HCT116 (cell line): ENCODE measurements at regions not wholly inside any gene's neighbourhood (a gene's known extent, or its start where the extent isn't known, plus 50 kb on each side); places are given as distances from the start of the nearest gene placed in this dataset.

Experiments
- ATAC-seq: fragments of 200-7000 bp; cut with Tn5 transposase; 2 replicates; pipeline ENCODE4 v1.9.1; 2020; ENCODE audit warnings: mild to moderate bottlenecking, moderate library complexity
- BruUV-seq: library from RNA; stranded (reverse); fragments of 400-500 nt; replicated peaks from 2 replicates; lab custom pipeline; 2021; lab: Mats Ljungman, UMichigan
- CTCF ChIA-PET: fragments of 300-600 bp; sonication (Branson Sonifier 250); formaldehyde crosslinking; loops from one replicate; lab custom pipeline; 2021; ENCODE audit warnings: antibody characterized with exemption; lab: Charles Lee
- POLR2A ChIA-PET: fragments of 300-600, 350-600 bp; sonication (Branson Sonifier 250); formaldehyde crosslinking; loops from one replicate; lab custom pipeline; 2021; ENCODE audit warnings: antibody characterized with exemption; lab: Charles Lee
- RAD21 ChIA-PET, 2 experiments: fragments of 300-600 bp; sonication (Branson Sonifier 250); formaldehyde crosslinking; loops; one replicate each; lab custom pipeline; 2023; ENCODE audit warnings: low total read pairs in 2 of 2; ENCODE audit not compliant: uncharacterized antibody in 2 of 2, unreplicated experiment in 2 of 2, low non-redundant PET in 1 of 2; lab: Charles Lee
- DNase-seq: peaks from one replicate; pipeline ENCODE4 v3.0.0-alpha.2; 2010; ENCODE audit warnings: low read depth, low spot score
- H2AFZ ChIP-seq: fragments of 200-600 bp; shearing (Covaris generic), sonication (generic); 2 replicates; pipeline ENCODE4 v1.6.1; 2017; ENCODE audit warnings: low read depth, mixed run types, mixed read lengths, antibody characterized with exemption, low read length; ENCODE audit not compliant: poor library complexity, severe bottlenecking
- H3K27ac ChIP-seq: 2 replicates; pipeline ENCODE4 v1.5.1; 2012; ENCODE audit warnings: low read depth, low read length
- H3K27me3 ChIP-seq: fragments of 200-600 bp; sonication (generic); 2 replicates; pipeline ENCODE4 v1.6.1; 2016; ENCODE audit warnings: mixed run types, low read length, mixed read lengths; ENCODE audit not compliant: insufficient read depth
- H3K36me3 ChIP-seq, 2 experiments: fragments of 200-500 bp in 1 of 2; fragments of 200-600 bp in 1 of 2; sonication (Bioruptor generic) in 1 of 2; sonication (generic) in 1 of 2; 2 replicates each; pipeline versions ENCODE4 v1.5.1 to v1.6.1; 2014 to 2016; ENCODE audit warnings: low read length in 2 of 2, inconsistent platforms in 1 of 2, mixed read lengths in 1 of 2, mixed run types in 1 of 2; ENCODE audit not compliant: insufficient read depth in 2 of 2, control insufficient read depth in 1 of 2
- H3K4me1 ChIP-seq, 2 experiments: fragments of 200-600 bp in 1 of 2; sonication (generic) in 1 of 2; 2 replicates each; pipeline versions ENCODE4 v1.5.1 to v1.6.1; 2012 to 2017; ENCODE audit warnings: low read length in 2 of 2, inconsistent platforms in 1 of 2, mild to moderate bottlenecking in 1 of 2, mixed read lengths in 1 of 2, mixed run types in 1 of 2, moderate library complexity in 1 of 2; ENCODE audit not compliant: insufficient read depth in 2 of 2, control insufficient read depth in 1 of 2
- H3K4me2 ChIP-seq: fragments of 200-600 bp; sonication (generic); 2 replicates; pipeline ENCODE4 v1.6.1; 2017; ENCODE audit warnings: mixed run types, low read length, mixed read lengths
- H3K4me3 ChIP-seq, 2 experiments: fragments of 200-600 bp in 1 of 2; sonication (generic) in 1 of 2; replicated peaks in 1 of 2; 2 replicates each; pipeline ENCODE4 v1.5.1; 2011 to 2016; ENCODE audit warnings: low read length in 2 of 2, control low read depth in 1 of 2, low read depth in 1 of 2, mild to moderate bottlenecking in 1 of 2, mixed read lengths in 1 of 2, mixed run types in 1 of 2
- H3K79me2 ChIP-seq: fragments of 200-600 bp; sonication (generic); 2 replicates; pipeline ENCODE4 v1.6.1; 2017; ENCODE audit warnings: mild to moderate bottlenecking, mixed run types, low read length, moderate library complexity, mixed read lengths; ENCODE audit not compliant: insufficient read depth
- H3K9ac ChIP-seq: fragments of 200-600 bp; sonication (generic); 2 replicates; pipeline ENCODE4 v1.6.1; 2016; ENCODE audit warnings: low read length, mixed read lengths
- H3K9me2 ChIP-seq: fragments of 200-600 bp; sonication (generic), shearing (Covaris generic); 2 replicates; pipeline ENCODE4 v1.6.1; 2017; ENCODE audit warnings: mixed run types, mild to moderate bottlenecking, moderate library complexity; ENCODE audit not compliant: insufficient read depth
- H3K9me3 ChIP-seq, 2 experiments: fragments of 200-500 bp in 1 of 2; fragments of 200-600 bp in 1 of 2; sonication (Bioruptor generic) in 1 of 2; sonication (generic) in 1 of 2; 2 replicates each; pipeline ENCODE4 v1.6.1; 2014 to 2017; ENCODE audit warnings: low read length in 2 of 2, mixed read lengths in 2 of 2, inconsistent platforms in 1 of 2, low read depth in 1 of 2, mild to moderate bottlenecking in 1 of 2, mixed run types in 1 of 2, moderate library complexity in 1 of 2; ENCODE audit not compliant: control insufficient read depth in 1 of 2, insufficient read depth in 1 of 2
- H4K20me1 ChIP-seq: fragments of 200-600 bp; sonication (generic), shearing (Covaris generic); 2 replicates; pipeline ENCODE4 v1.6.1; 2017; ENCODE audit warnings: mixed run types, mild to moderate bottlenecking, moderate library complexity; ENCODE audit not compliant: insufficient read depth
- CEBPB ChIP-seq: IDR thresholded peaks from 2 replicates; pipeline ENCODE4 v1.6.1; 2012; ENCODE audit warnings: low read depth
- EGR1 ChIP-seq: IDR thresholded peaks from 2 replicates; pipeline ENCODE4 v1.6.1; 2012; ENCODE audit warnings: low read depth
- ELF1 ChIP-seq: IDR thresholded peaks from 2 replicates; pipeline ENCODE4 v1.6.1; 2012; ENCODE audit warnings: low read depth, borderline replicate concordance
- EZH2 ChIP-seq: fragments of 200-600 bp; sonication (generic); IDR thresholded peaks from 2 replicates; pipeline ENCODE4 v1.6.1; 2017; ENCODE audit warnings: antibody characterized with exemption, mixed run types
- EZH2phosphoT487 ChIP-seq: fragments of 200-600 bp; IDR thresholded peaks from 2 replicates; pipeline ENCODE4 v1.6.1; 2018; ENCODE audit warnings: antibody characterized with exemption, borderline replicate concordance
- JUND ChIP-seq: IDR thresholded peaks from 2 replicates; pipeline ENCODE4 v1.6.1; 2012
- POLR2A ChIP-seq: IDR thresholded peaks from 2 replicates; pipeline ENCODE4 v1.7.0; 2011; ENCODE audit warnings: borderline replicate concordance; ENCODE audit not compliant: insufficient read depth, insufficient read length; ENCODE audit errors: extremely low read depth
- POLR2AphosphoS5 ChIP-seq: IDR thresholded peaks from 2 replicates; pipeline ENCODE4 v1.6.1; 2011; ENCODE audit warnings: mild to moderate bottlenecking, low read depth, low read length, moderate library complexity
- RAD21 ChIP-seq: IDR thresholded peaks from 2 replicates; pipeline ENCODE4 v1.6.1; 2012; ENCODE audit warnings: low read depth, mild to moderate bottlenecking
- SIN3A ChIP-seq: IDR thresholded peaks from 2 replicates; pipeline ENCODE4 v1.6.1; 2012; ENCODE audit warnings: low read depth
- SP1 ChIP-seq: IDR thresholded peaks from 2 replicates; pipeline ENCODE4 v1.6.1; 2012; ENCODE audit warnings: low read depth
- SRF ChIP-seq: IDR thresholded peaks from 2 replicates; pipeline ENCODE4 v1.6.1; 2012; ENCODE audit warnings: low read depth
- TCF7L2 ChIP-seq: IDR thresholded peaks from 2 replicates; pipeline ENCODE4 v1.7.0; 2011; ENCODE audit warnings: borderline replicate concordance, inconsistent platforms; ENCODE audit not compliant: insufficient read depth, insufficient read length; ENCODE audit errors: extremely low read depth
- YY1 ChIP-seq: IDR thresholded peaks from 2 replicates; pipeline ENCODE4 v1.6.1; 2011; ENCODE audit warnings: low read length, low read depth, moderate library complexity, mild to moderate bottlenecking; ENCODE audit not compliant: insufficient replicate concordance; ENCODE audit errors: extremely low read depth
- ZFX ChIP-seq: fragments of 450-650 bp; IDR thresholded peaks from 2 replicates; pipeline ENCODE4 v1.6.1; 2017
- ZNF274 ChIP-seq: fragments of 200-500 bp; sonication (Bioruptor generic); IDR thresholded peaks from 2 replicates; pipeline ENCODE4 v1.6.1; 2014; ENCODE audit warnings: mild to moderate bottlenecking, low read depth, low read length, inconsistent platforms
- intact Hi-C: fragments of 100-400 bp; cut with micrococcal nuclease; formaldehyde crosslinking; loops from 2 replicates; pipeline ENCODE4 v1.10.0; 2022
- TF ChIP-seq, protein P1 (sequence below): IDR thresholded peaks from 2 replicates; pipeline ENCODE4 v1.6.1; 2012
- TF ChIP-seq, protein P2 (sequence below): IDR thresholded peaks from 2 replicates; pipeline ENCODE4 v1.6.1; 2011; ENCODE audit warnings: mild to moderate bottlenecking, low read length, moderate library complexity; ENCODE audit not compliant: insufficient replicate concordance; ENCODE audit errors: extremely low read depth
- TF ChIP-seq, protein P3 (sequence below), 3 experiments: fragments of 200-600 bp in 1 of 3; sonication (generic) in 1 of 3; IDR thresholded peaks in 2 of 3; conservative IDR thresholded peaks in 1 of 3; 2 replicates each; pipeline ENCODE4 v1.5.1; 2012 to 2017; ENCODE audit warnings: low read depth in 2 of 3, low read length in 2 of 3, antibody characterized with exemption in 1 of 3, borderline replicate concordance in 1 of 3, control low read depth in 1 of 3, mild to moderate bottlenecking in 1 of 3, mixed read lengths in 1 of 3, mixed run types in 1 of 3, moderate library complexity in 1 of 3; ENCODE audit not compliant: insufficient read depth in 1 of 3
- TF ChIP-seq, protein P4 (sequence below): IDR thresholded peaks from 2 replicates; pipeline ENCODE4 v1.6.1; 2012

DNA sequence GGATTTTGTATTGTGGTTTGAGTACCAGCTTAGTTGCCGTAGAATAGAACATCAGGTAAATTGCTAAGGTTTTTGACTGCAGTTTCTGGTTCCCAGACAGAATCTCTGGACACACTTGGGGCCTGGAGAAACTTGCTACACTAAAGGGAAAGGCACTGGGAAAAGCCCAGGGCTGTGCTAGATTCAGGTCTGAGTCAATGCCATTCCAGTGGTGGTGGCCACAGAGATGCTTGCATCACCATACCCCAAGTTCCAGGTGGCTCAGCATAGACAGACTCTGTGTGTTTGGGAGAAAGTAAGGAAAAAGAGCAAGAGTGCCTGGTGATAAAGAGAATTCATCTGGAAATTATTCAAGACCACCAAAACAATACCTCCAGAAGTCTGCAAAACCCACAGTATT, 120.6 kb downstream of the HMHB1 start:
- H3K4me3 ChIP-seq = no peak overlapping the region
- no peaks in the 10 kb centered on the region for H3K79me2 ChIP-seq
- H3K9me2 ChIP-seq = no peaks in the 10 kb centered on the region
- no peaks in the 10 kb centered on the region for H3K9me3 ChIP-seq
- no peak overlapping the region for H3K9ac ChIP-seq
- intact Hi-C loops = no loop called here
- TF ChIP-seq, protein P1, sequence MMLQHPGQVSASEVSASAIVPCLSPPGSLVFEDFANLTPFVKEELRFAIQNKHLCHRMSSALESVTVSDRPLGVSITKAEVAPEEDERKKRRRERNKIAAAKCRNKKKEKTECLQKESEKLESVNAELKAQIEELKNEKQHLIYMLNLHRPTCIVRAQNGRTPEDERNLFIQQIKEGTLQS = no peak
- no peak for TF ChIP-seq TCF7L2
- TF ChIP-seq ZFX = no peak
- TF ChIP-seq SP1 = no peak
- TF ChIP-seq EZH2phosphoT487 = no peak
- TF ChIP-seq EZH2 = no peak
- TF ChIP-seq JUND = no peak
- no peak for TF ChIP-seq CEBPB
- no peak for TF ChIP-seq YY1
- TF ChIP-seq, protein P2, sequence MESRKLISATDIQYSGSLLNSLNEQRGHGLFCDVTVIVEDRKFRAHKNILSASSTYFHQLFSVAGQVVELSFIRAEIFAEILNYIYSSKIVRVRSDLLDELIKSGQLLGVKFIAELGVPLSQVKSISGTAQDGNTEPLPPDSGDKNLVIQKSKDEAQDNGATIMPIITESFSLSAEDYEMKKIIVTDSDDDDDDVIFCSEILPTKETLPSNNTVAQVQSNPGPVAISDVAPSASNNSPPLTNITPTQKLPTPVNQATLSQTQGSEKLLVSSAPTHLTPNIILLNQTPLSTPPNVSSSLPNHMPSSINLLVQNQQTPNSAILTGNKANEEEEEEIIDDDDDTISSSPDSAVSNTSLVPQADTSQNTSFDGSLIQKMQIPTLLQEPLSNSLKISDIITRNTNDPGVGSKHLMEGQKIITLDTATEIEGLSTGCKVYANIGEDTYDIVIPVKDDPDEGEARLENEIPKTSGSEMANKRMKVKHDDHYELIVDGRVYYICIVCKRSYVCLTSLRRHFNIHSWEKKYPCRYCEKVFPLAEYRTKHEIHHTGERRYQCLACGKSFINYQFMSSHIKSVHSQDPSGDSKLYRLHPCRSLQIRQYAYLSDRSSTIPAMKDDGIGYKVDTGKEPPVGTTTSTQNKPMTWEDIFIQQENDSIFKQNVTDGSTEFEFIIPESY = no peak
- no peak for TF ChIP-seq EGR1
- TF ChIP-seq, protein P3, sequence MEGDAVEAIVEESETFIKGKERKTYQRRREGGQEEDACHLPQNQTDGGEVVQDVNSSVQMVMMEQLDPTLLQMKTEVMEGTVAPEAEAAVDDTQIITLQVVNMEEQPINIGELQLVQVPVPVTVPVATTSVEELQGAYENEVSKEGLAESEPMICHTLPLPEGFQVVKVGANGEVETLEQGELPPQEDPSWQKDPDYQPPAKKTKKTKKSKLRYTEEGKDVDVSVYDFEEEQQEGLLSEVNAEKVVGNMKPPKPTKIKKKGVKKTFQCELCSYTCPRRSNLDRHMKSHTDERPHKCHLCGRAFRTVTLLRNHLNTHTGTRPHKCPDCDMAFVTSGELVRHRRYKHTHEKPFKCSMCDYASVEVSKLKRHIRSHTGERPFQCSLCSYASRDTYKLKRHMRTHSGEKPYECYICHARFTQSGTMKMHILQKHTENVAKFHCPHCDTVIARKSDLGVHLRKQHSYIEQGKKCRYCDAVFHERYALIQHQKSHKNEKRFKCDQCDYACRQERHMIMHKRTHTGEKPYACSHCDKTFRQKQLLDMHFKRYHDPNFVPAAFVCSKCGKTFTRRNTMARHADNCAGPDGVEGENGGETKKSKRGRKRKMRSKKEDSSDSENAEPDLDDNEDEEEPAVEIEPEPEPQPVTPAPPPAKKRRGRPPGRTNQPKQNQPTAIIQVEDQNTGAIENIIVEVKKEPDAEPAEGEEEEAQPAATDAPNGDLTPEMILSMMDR (IDR thresholded peaks at IDR 0.05 in 2 of 3, conservative IDR thresholded peaks at IDR 0.05 in 1 of 3; ENCODE audit: borderline replicate concordance in 1 of 3, insufficient read depth in 1 of 3, low read depth in 2 of 3, low read length in 2 of 3) = no peak
- no peak for TF ChIP-seq POLR2AphosphoS5
- TF ChIP-seq ZNF274 = no peak
- no peak for TF ChIP-seq SRF
- TF ChIP-seq ELF1 = no peak
- TF ChIP-seq, protein P4, sequence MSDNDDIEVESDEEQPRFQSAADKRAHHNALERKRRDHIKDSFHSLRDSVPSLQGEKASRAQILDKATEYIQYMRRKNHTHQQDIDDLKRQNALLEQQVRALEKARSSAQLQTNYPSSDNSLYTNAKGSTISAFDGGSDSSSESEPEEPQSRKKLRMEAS = no peak
- no peak for TF ChIP-seq SIN3A
- no peak for TF ChIP-seq POLR2A
- no peak for TF ChIP-seq RAD21
- POLR2A ChIA-PET = interaction anchor here (0.6 kb wide), 1 partner anchor 73 kb away, joined by 3 read pairs; no protein-coding TSS in a partner anchor
- peaks cover 0 to 10% of the 10 kb centered on the region in 2 experiments; a peak in 2 of 4 replicates for H3K4me1 ChIP-seq
- ATAC-seq = no peak
- CTCF ChIA-PET = no interaction called here
- H4K20me1 ChIP-seq = no peaks in the 10 kb centered on the region
- no peak for DNase-seq
- no TSS peak for BruUV-seq
- RAD21 ChIA-PET = no interaction called here
- H3K27ac ChIP-seq = no peak overlapping the region
- no peak overlapping the region for H2AFZ ChIP-seq
- H3K36me3 ChIP-seq = no peaks in the 10 kb centered on the region
- H3K27me3 ChIP-seq = no peaks in the 10 kb centered on the region
- H3K4me2 ChIP-seq = no peak overlapping the region
